Panc1 (cell line): ENCODE measurements at regions not wholly inside any gene's neighbourhood (a gene's known extent, or its start where the extent isn't known, plus 50 kb on each side); places are given as distances from the start of the nearest gene placed in this dataset.

Experiments used
- CTCF ChIP-seq: fragments of 450-650 bp; IDR thresholded peaks from 2 replicates; pipeline ENCODE4 v1.5.1; 2017; ENCODE audit warnings: mild to moderate bottlenecking
- POLR2AphosphoS5 ChIP-seq: IDR thresholded peaks from 2 replicates; pipeline ENCODE4 v1.6.1; 2012; ENCODE audit warnings: mild to moderate bottlenecking, low read depth, low read length, moderate library complexity
- TF ChIP-seq, protein P1 (sequence below), 2 experiments: IDR thresholded peaks; 2 replicates each; pipeline ENCODE4 v1.6.1; 2011 to 2012; ENCODE audit warnings: low read depth in 2 of 2, control low read depth in 1 of 2, low read length in 1 of 2, mild to moderate bottlenecking in 1 of 2, moderate library complexity in 1 of 2; ENCODE audit not compliant: insufficient read depth in 1 of 2

DNA sequence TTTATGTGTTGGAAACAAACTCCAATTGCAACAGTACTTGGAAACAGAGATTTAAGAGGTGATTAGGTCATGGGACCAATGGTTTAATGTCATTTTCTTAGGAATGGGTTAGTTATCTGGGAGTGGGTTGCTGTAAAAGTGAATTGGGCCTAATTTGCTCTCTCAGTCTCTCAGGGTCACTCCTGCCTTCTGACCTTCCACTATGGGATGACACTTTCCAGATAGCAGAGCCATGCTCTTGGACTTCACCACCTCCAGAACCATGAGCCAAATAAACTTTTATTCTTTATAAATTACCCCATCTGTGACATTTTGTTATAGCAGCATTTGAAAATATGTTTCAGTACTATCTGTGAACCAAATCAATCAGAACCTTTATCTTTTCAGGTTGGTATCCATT lies 1509.1 kb downstream of the REEP3 start:
- TF ChIP-seq, protein P1, sequence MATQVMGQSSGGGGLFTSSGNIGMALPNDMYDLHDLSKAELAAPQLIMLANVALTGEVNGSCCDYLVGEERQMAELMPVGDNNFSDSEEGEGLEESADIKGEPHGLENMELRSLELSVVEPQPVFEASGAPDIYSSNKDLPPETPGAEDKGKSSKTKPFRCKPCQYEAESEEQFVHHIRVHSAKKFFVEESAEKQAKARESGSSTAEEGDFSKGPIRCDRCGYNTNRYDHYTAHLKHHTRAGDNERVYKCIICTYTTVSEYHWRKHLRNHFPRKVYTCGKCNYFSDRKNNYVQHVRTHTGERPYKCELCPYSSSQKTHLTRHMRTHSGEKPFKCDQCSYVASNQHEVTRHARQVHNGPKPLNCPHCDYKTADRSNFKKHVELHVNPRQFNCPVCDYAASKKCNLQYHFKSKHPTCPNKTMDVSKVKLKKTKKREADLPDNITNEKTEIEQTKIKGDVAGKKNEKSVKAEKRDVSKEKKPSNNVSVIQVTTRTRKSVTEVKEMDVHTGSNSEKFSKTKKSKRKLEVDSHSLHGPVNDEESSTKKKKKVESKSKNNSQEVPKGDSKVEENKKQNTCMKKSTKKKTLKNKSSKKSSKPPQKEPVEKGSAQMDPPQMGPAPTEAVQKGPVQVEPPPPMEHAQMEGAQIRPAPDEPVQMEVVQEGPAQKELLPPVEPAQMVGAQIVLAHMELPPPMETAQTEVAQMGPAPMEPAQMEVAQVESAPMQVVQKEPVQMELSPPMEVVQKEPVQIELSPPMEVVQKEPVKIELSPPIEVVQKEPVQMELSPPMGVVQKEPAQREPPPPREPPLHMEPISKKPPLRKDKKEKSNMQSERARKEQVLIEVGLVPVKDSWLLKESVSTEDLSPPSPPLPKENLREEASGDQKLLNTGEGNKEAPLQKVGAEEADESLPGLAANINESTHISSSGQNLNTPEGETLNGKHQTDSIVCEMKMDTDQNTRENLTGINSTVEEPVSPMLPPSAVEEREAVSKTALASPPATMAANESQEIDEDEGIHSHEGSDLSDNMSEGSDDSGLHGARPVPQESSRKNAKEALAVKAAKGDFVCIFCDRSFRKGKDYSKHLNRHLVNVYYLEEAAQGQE (IDR thresholded peaks at IDR 0.05; ENCODE audit: insufficient read depth in 1 of 2, low read depth in 2 of 2, low read length in 1 of 2): no peak
- TF ChIP-seq CTCF (no peak), POLR2AphosphoS5 (no peak)
